Occipital lobe (tissue), 1 donor: ENCODE measurements at regions not wholly inside any gene's neighbourhood (a gene's known extent, or its start where the extent isn't known, plus 50 kb on each side); places are given as distances from the start of the nearest gene placed in this dataset.
"Not testable (repeated sequence)": the region's sequence is repeated elsewhere in the genome, so short reads cannot be mapped to it uniquely, and the experiment has no call there.

ENCODE experiments used
- DNase-seq: peaks from one replicate; lab custom pipeline; 2025; lab: John Stamatoyannopoulos, UW

GRCh38 chr20:56766528-56766927 is 137.4 kb downstream of the TFAP2C start:
- DNase-seq = no peak

DNA sequence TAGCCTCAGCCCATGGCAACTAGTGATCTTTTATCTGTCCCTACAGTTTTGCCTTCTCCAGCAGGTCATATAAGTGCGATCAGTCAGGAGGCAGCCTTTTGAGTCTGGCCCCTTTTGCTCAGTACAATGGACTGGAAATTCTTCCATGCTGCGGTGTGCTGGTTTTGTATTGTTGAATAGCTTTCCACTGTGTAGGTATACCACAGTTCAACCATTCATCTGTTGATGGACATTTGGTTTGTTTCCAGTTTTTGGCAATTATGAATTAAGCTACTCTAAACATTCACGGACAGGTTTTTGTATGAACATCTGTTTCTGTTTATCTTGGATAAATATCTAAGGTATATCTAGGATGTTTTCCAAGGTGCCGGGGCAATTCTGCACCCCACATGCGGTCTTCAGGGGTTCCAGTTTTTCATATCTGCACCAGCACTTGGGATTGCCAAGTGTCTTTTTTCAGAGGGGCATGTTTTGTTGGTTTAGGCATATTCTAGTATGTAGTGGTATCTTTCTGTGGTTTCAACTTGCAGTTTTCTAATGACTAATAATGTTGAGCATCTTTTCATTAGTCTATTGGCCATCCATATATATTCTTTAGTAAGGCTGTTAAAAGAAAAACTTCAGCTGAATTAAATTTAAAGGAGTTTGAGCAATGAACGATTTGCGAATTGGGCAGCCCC is 141.0 kb downstream of the TFAP2C start:
- DNase-seq = no peak

- no peak for DNase-seq
Observed at GRCh38 chr20:56773749-56774148, 144.6 kb downstream of the TFAP2C start.

- no peak for DNase-seq
Observed at GRCh38 chr20:56774873-56775272, 145.8 kb downstream of the TFAP2C start.

GRCh38 chr20:56776345-56776744 is 147.2 kb downstream of the TFAP2C start:
- DNase-seq = no peak

DNA sequence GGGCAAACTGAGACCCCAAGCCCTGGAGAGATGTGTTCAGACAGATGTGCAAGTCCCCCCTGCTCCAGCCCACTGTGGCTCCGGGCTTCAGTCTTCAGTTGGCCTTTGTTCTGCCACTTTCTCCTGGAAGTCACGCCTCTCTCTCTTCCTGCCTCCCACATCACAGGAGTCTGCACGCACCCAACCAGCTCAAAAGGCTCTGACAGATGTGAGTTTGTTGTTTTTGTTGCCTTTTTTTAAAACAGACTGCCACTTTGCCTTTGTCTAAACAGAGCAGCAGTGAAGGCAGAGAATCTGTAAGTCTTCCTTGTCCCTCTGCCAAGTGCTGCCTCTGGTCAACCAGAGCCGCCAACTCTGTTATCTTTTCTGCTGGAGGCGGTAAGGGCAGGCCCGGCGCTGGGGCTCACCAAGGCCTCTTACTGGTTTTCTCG is 149.7 kb downstream of the TFAP2C start:
- DNase-seq = no peak

DNA sequence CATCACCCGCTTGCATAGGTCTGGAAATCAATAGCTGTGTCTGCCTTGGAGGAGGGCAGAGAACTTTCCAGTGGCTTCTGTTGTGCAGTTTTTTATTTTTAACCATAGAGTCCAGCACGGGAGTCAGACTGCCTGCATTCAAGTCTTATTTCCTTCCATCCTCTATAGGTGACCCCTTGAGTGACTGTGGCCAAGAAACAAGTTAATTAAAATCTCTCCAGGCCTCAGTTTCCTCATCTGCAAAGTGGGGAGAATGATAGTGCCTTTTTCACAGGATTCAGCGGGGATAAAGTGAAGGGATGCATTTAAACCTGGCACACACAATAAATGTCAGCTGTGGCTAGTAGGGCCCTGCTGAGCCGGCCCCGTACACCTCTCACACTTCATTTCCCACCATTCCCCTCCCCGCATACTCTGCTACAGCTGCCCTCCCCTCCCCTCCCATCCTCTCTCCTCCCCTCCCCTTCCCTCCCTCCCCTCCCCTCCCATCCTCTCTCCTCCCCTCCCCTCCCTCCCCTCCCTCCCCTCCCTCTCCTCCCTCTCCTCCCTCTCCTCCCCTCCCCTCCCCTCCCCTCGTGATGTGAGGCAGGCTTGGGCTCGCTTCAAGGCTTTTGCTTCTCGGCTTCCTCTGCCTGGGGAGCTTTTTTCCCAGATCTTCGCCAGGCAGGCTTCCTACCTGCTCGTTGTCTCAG is 150.5 kb downstream of the TFAP2C start:
- no peak for DNase-seq

DNA sequence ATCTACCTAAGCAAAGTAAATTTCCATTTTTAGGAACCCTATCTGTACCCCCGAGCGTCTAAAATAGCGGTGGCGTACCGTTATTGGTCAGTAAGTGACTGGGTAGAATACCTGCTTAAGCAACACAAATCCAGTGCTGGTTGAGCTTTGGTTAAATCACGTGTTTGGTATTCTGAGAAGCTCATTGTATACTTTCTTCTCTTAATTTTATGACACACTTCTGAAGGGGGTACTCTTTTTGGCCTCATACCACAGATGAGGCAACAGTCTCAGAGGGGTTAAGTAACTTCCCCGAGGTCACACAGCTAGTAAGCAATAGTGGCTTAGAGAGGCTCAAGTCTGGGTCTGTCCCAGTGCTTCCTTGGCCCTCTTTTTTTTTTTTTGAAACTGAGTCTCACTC is 151.2 kb downstream of the TFAP2C start:
- no peak for DNase-seq

- no peak for DNase-seq
Observed at GRCh38 chr20:56781108-56781739, 152.1 kb downstream of the TFAP2C start.

GRCh38 chr20:56781987-56782560 is 153.0 kb downstream of the TFAP2C start:
- DNase-seq = not testable (repeated sequence)

GRCh38 chr20:56782814-56783213 is 153.7 kb downstream of the TFAP2C start:
- not testable (repeated sequence) for DNase-seq

- DNase-seq = no peak
Observed at GRCh38 chr20:56783826-56784225, 154.7 kb downstream of the TFAP2C start.

- DNase-seq = no peak
Observed at GRCh38 chr20:56786503-56786902, 157.4 kb downstream of the TFAP2C start.

GRCh38 chr20:56788041-56788670 is 159.1 kb downstream of the TFAP2C start:
- no peak for DNase-seq

GRCh38 chr20:56788671-56789610 is 159.8 kb downstream of the TFAP2C start:
- no peak for DNase-seq

DNA sequence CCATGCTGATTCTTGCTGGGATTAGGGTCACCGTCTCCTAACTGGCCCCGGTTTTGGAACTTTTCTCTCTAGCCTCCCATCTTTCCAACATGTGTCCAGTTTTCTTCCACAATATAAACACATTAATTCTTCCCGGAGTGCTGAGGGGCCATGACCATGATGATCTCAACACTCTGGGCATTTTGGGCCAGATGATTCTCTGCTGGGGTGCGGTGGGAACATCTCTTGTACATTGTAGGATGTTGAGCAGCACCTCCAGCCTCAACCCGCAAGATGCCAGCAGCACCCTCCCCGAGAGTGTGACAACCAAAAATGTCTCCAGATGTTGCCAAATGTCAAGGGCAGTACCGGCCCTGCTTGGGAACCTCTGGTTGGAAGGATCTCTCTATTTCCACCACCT is 164.8 kb downstream of the TFAP2C start:
- no peak for DNase-seq

- DNase-seq = no peak
Observed at GRCh38 chr20:56795492-56795891, 166.4 kb downstream of the TFAP2C start.

GRCh38 chr20:56796345-56796744 is 167.2 kb downstream of the TFAP2C start:
- no peak for DNase-seq

- DNase-seq = no peak
Observed at GRCh38 chr20:56797023-56797422, 167.9 kb downstream of the TFAP2C start.

DNA sequence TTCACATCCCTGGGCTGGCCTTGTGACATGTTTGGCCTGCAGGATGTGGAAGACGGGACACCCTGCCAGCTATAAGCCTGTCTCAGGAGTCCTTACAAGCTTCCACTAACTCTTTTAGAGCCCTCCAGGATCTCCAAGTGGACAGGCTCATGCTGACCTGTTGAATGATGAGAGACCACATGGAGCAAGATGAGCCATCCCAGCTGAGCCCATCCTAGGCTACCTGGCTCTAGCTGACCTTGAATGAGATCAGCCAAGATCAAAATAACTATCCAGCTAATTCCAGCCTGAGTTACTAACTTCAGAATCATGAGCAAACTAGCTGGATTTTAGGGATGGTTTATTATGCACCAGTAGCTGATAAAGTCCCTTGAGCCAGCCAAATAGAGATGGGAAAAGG is 169.5 kb downstream of the TFAP2C start:
- no peak for DNase-seq

DNA sequence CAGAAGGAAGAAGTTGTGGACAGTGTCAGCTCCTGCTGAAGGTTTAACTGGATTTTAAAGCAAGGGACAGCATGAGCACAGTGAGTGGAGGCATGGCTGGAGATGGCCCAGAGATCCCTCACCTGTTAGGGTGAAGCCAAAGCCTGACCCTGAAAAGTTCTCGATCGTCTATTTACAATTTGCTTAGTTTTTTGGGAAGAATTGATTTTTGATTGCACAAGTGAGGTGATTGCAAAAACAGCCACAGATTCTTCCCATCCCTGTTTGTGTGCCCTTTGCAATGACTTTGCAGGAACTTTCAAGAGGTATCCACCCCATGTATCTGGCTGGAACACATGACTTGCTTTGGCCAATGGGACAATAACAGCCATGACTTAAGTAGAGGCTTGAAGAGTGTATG is 170.1 kb downstream of the TFAP2C start:
- no peak for DNase-seq
